Testis (tissue), 2 donors: ENCODE measurements at regions not wholly inside any gene's neighbourhood (a gene's known extent, or its start where the extent isn't known, plus 50 kb on each side); places are given as distances from the start of the nearest gene placed in this dataset.

Source experiments
- CTCF ChIP-seq, 3 experiments: fragments of 450-650 bp in 2 of 3; fragments of 200-600 bp in 1 of 3; sonication (generic) in 1 of 3; IDR thresholded peaks; one replicate each; pipeline ENCODE4 v1.5.1; 2016 to 2019; ENCODE audit warnings: antibody characterized with exemption in 3 of 3, mild to moderate bottlenecking in 2 of 3, moderate library complexity in 1 of 3
- POLR2A ChIP-seq: fragments of 450-650 bp; IDR thresholded peaks from one replicate; pipeline ENCODE4 v1.6.1; 2017; ENCODE audit warnings: antibody characterized with exemption, mild to moderate bottlenecking, moderate library complexity

GRCh38 chrX:110985470-110985869, 110.5 kb upstream of the PAK3 start:
- TF ChIP-seq CTCF (IDR thresholded peaks at IDR 0.05) (no peak), POLR2A (no peak)
